GM12891 (cell line): ENCODE measurements at regions not wholly inside any gene's neighbourhood (a gene's known extent, or its start where the extent isn't known, plus 50 kb on each side); places are given as distances from the start of the nearest gene placed in this dataset.

ENCODE experiments used
- DNase-seq: peaks from one replicate; pipeline ENCODE4 v3.0.0; 2011; ENCODE audit warnings: low spot score; ENCODE audit not compliant: insufficient read length
- FAIRE-seq: peaks from 2 replicates; lab custom pipeline; 2011; peaks lifted over from hg19 to GRCh38; lab: Jason Lieb, UNC
- PAX5 ChIP-seq: IDR thresholded peaks from 2 replicates; pipeline ENCODE4 v1.6.1; 2011; ENCODE audit warnings: low read length, moderate library complexity, mild to moderate bottlenecking; ENCODE audit not compliant: insufficient read depth, severe bottlenecking
- POLR2A ChIP-seq: IDR thresholded peaks from 2 replicates; pipeline ENCODE4 v1.6.1; 2011; ENCODE audit warnings: low read depth, low read length, control low read depth
- POLR2AphosphoS5 ChIP-seq: IDR thresholded peaks from 2 replicates; pipeline ENCODE4 v1.6.1; 2011; ENCODE audit warnings: low read depth, low read length, control low read depth
- POU2F2 ChIP-seq: IDR thresholded peaks from 2 replicates; pipeline ENCODE4 v1.6.1; 2011; ENCODE audit warnings: low read depth, mild to moderate bottlenecking, control low read depth, low read length, moderate library complexity
- SPI1 ChIP-seq: IDR thresholded peaks from 2 replicates; pipeline ENCODE4 v1.6.1; 2011; ENCODE audit warnings: low read depth, low read length, control low read depth
- TAF1 ChIP-seq: IDR thresholded peaks from 2 replicates; pipeline ENCODE4 v1.6.1; 2011; ENCODE audit warnings: low read depth, low read length, control low read depth

- FAIRE-seq = no peak
- DNase-seq = no peak
Observed at GRCh38 chr18:40855661-40856060, 1099.4 kb upstream of the PIK3C3 start.

GRCh38 chr18:40852406-40852805 is 1102.6 kb upstream of the PIK3C3 start:
- DNase-seq = no peak
- FAIRE-seq = no peak
- TF ChIP-seq TAF1 = no peak
- TF ChIP-seq POLR2A = no peak
- no peak for TF ChIP-seq PAX5
- no peak for TF ChIP-seq SPI1
- TF ChIP-seq POU2F2 = no peak
- no peak for TF ChIP-seq POLR2AphosphoS5

More at GRCh38 chr18:40855661-40856060, 1099.4 kb upstream of the PIK3C3 start:
- TF ChIP-seq TAF1 (no peak), PAX5 (no peak)

GRCh38 chr18:40851014-40851429 is 1104.0 kb upstream of the PIK3C3 start:
- DNase-seq = no peak
- TF ChIP-seq POU2F2 = no peak
- TF ChIP-seq POLR2AphosphoS5 = no peak
- no peak for TF ChIP-seq POLR2A
- no peak for TF ChIP-seq SPI1
- TF ChIP-seq PAX5 = no peak
- TF ChIP-seq TAF1 = no peak
- FAIRE-seq = no peak

GRCh38 chr18:40849886-40850285 is 1105.1 kb upstream of the PIK3C3 start:
- DNase-seq (no peak), FAIRE-seq (no peak)
- TF ChIP-seq SPI1 (no peak), PAX5 (no peak), TAF1 (no peak), POLR2A (no peak), POU2F2 (no peak), POLR2AphosphoS5 (no peak)

GRCh38 chr18:40841467-40841866 is 1113.6 kb upstream of the PIK3C3 start:
- DNase-seq (no peak), FAIRE-seq (no peak)
- no peak for TF ChIP-seq SPI1
- TF ChIP-seq TAF1 = no peak
- no peak for TF ChIP-seq POLR2A
- TF ChIP-seq PAX5 = no peak
- TF ChIP-seq POU2F2 = no peak
- no peak for TF ChIP-seq POLR2AphosphoS5

GRCh38 chr18:40841063-40841462 is 1114.0 kb upstream of the PIK3C3 start:
- TF ChIP-seq PAX5 (no peak), POU2F2 (no peak), POLR2AphosphoS5 (no peak), TAF1 (no peak), POLR2A (no peak), SPI1 (no peak)
- DNase-seq (no peak), FAIRE-seq (no peak)

- TF ChIP-seq TAF1 = no peak
- no peak for TF ChIP-seq SPI1
- no peak for TF ChIP-seq POU2F2
- no peak for TF ChIP-seq PAX5
- TF ChIP-seq POLR2A = no peak
- no peak for TF ChIP-seq POLR2AphosphoS5
- FAIRE-seq (no peak), DNase-seq (no peak)
Observed at GRCh38 chr18:40832362-40832761, 1122.7 kb upstream of the PIK3C3 start.

- no peak for DNase-seq
- TF ChIP-seq TAF1 (no peak), POU2F2 (no peak), PAX5 (no peak), SPI1 (no peak), POLR2AphosphoS5 (no peak), POLR2A (no peak)
- FAIRE-seq = no peak
Observed at GRCh38 chr18:40824291-40824690, 1130.7 kb upstream of the PIK3C3 start.

GRCh38 chr18:40821596-40822243 is 1133.3 kb upstream of the PIK3C3 start:
- DNase-seq (no peak), FAIRE-seq (no peak)
- no peak for TF ChIP-seq TAF1
- no peak for TF ChIP-seq POLR2A
- no peak for TF ChIP-seq PAX5
- no peak for TF ChIP-seq SPI1
- TF ChIP-seq POLR2AphosphoS5 = no peak
- TF ChIP-seq POU2F2 = no peak

- FAIRE-seq = no peak
- TF ChIP-seq PAX5 (no peak), POLR2AphosphoS5 (no peak), POU2F2 (no peak)
- DNase-seq = no peak
Observed at GRCh38 chr18:40812981-40813515, 1142.0 kb upstream of the PIK3C3 start.
